HG03280 (cell line): ENCODE measurements at regions not wholly inside any gene's neighbourhood (a gene's known extent, or its start where the extent isn't known, plus 50 kb on each side); places are given as distances from the start of the nearest gene placed in this dataset.
"Not testable (repeated sequence)": the region's sequence is repeated elsewhere in the genome, so short reads cannot be mapped to it uniquely, and the experiment has no call there.

Source experiments
- ATAC-seq: cut with Tn5 transposase; IDR thresholded peaks from one replicate; pipeline ENCODE4 v1.9.1; 2021; ENCODE audit warnings: mild to moderate bottlenecking, moderate library complexity; ENCODE audit not compliant: unreplicated experiment

GRCh38 chr14:22268875-22269274, 320.1 kb downstream of the DAD1 start:
- ATAC-seq = no peak

DNA sequence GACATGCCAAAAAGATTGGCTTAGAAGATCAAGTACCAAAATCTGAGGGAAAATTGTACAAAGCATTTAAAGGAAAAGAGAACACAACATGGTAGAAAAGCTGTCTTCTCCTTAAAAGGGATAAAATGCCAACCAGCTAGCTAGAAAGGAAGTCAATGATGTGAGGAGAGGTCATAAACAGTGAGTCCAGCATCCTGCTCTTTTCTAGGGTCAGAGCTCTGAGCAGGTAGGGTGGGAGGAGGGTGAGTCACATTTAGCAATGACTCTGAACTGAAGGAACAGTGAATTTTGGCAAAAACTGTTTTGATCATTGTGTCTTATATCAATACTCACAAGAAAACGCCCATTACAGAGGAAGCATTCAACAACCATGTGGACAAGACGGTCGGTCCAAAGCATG, 322.3 kb downstream of the DAD1 start:
- no peak for ATAC-seq

DNA sequence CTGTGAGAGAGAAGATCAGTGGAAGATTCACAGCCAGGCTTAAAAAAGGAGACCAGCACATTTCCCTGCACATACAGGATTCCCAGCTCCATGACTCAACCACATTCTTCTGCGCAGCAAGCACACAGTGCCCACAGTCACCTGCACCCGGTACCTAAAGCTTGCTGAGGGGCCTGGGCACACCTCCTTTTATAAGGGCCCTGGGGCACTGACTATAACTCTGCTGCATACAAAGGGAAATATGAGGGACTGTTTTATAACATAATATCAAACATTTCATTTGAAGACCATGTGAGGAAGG, 322.9 kb downstream of the DAD1 start:
- ATAC-seq = no peak

GRCh38 chr14:22265319-22266141, 323.5 kb downstream of the DAD1 start:
- ATAC-seq = no peak

DNA sequence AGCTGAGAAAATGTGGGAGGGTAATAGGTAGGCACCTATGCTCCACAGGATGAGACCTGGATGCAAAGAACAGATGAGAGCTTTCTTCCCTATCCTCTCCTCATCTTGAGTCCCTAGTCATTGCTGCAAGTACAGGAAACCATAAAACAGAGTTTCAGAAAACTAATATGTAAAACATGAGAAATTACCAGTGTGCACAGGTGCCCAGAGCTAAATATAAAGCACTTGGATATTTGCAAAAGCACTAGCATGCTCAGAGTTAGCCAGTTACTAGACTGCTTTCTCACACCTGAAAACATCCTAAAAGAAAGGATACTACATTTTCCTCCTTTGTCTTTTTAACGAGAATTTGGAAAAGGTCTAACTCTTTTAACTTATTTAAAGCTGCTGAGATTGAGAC, 324.3 kb downstream of the DAD1 start:
- ATAC-seq = no peak

- no peak for ATAC-seq
These were observed 325.1 kb downstream of the DAD1 start for GRCh38 chr14:22263961-22264360.

- ATAC-seq = no peak
These were observed 326.1 kb downstream of the DAD1 start for GRCh38 chr14:22262881-22263280.

GRCh38 chr14:22255017-22255950, 333.7 kb downstream of the DAD1 start:
- ATAC-seq = no peak

- ATAC-seq = no peak
These were observed 336.3 kb downstream of the DAD1 start for GRCh38 chr14:22252686-22253085.

DNA sequence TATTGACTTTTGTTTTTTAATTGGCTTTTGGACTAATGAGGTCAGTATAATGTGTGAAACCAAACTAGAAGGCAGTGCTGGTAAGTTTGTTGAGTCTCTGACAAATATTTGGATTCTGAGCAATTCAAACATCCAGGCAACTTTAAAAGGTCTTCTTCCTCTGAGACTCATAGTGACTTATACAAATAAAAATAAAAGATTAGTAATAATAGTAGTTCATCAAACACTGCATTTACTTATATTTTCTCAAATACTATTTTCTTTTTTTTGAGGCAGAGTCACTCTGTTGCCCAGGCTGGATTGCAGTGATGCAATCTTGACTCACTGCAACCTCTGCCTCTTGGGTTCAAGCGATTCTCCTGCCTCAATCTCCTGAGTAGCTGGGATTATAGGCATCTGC, 337.9 kb downstream of the DAD1 start:
- no peak for ATAC-seq

GRCh38 chr14:22249770-22250169, 339.3 kb downstream of the DAD1 start:
- no peak for ATAC-seq

DNA sequence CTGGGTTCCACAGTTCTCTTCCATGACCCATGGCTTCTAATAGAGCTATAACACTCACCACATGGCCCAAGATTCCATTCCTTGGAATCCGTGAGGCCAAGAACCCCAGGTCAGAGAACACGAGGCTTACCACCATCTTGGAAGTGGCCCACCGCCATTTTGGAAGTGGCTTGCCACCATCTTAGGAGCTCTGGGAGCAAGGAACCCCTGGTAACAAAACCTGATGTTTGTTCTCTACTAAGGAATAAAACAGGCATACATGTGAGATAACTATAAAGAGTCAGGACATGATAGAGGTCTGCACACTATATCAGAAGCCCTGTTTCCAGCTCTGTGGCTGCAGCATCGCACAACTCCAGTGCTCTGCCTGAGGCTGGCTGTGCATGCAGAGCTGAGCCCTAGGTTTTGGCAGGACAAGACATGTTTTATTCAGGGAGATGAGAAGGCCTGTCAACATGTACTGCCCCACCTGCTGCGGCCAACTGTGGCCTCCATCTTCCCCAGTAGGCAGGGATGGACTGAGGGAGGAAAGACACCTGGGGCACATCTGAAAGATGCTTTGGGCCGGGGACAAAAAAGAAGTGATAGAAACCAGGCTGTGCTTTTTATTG, 344.9 kb downstream of the DAD1 start:
- no peak for ATAC-seq

DNA sequence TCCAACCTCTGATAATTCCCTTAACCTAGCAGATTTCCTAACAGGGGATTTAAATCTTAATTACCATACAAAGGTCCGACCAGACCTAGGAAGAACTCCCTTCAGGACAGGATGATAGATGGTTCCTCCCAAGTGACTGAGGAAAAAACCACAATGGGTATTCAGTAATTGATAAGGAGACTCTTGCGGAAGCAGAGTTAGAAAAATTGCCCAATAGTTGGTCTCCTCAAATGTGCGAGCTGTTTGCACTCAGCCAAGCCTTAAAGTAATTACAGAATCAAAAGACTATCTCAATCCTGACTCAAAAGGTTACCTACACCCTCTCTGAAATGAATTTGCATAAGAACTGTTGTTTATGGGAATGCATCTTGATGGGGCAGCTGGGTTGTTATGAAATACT, 350.7 kb downstream of the DAD1 start:
- not testable (repeated sequence) for ATAC-seq

DNA sequence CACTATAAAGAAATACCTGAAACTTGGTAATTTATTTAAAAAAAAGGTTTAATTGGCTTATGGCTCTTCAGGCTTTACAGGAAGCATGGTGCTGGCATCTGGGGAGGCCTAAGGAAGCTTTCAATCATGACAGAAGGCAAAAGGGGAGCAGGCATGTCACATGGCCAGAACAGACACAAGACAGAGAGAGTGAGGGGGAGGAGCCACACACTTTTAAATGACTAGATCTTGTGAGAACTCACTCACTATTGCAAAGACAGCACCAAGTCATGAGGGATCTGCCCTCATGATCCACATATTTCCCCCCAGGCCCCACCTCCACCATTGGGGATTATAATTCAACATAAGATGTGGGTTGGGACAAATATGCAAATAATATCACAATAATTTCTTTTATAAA, 355.6 kb downstream of the DAD1 start:
- ATAC-seq = no peak

GRCh38 chr14:22232933-22233332, 356.1 kb downstream of the DAD1 start:
- no peak for ATAC-seq

DNA sequence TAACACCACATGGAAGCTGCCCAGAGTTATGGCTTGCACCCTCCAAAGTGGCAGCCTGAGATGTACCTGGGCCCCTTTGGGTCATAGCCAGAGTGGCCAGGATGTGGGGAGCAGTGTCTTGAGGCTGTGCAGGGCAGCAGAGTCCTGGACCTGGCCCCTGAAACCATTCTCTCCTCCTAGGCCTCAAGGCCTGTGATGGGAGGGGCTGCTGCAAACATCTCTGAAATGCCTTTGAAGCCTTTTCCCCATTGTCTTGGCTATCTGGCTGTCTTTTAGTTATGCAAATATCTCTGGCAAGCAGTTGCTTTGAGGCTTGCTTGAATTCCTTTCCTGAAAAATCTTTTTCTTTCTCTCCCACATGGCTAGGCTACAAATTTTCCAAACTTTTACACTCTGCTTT, 356.5 kb downstream of the DAD1 start:
- ATAC-seq = no peak

DNA sequence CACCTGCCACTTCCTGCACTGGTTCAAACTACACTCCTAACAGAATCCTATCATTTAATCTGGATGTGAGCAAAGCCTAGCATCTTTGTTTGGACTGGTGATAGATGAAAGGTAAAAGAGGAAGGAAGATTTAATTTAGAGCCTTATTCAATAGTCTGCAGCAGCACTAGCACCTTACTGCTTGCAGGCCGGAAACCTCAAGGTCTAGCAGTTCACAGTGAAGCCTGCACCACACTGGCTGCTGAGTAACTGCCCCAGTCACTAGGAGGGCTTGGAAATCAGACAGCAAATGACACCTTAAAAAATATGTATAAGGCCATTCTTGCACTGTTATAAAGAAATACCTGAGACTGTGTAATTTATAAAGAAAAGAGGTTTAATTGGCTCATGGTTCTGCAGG, 358.0 kb downstream of the DAD1 start:
- ATAC-seq = no peak

DNA sequence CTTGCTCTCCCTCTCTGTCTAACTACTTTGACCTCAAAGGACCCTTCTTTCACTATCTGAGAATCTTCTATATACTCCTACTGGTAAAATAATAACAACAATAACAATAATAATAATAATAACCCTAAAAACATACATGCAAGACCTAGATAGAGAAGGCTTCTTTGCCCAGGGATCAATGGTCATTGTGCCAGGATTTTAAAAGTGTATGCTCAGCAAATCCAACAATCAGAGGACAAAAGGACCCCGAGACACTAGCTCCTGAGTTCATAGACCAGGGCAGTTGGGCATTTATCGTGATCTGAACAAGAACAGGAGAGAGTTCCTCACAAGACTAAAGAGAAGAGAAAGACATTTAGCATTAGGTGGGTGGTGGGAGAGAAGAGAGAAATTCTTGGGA, 358.5 kb downstream of the DAD1 start:
- no peak for ATAC-seq

- ATAC-seq = no peak
These were observed 361.9 kb downstream of the DAD1 start for GRCh38 chr14:22227084-22227483.

GRCh38 chr14:22226381-22226780, 362.6 kb downstream of the DAD1 start:
- ATAC-seq = no peak

- no peak for ATAC-seq
These were observed 363.4 kb downstream of the DAD1 start for GRCh38 chr14:22225516-22226140.
